Tibial artery (tissue), 4 donors: ENCODE measurements at regions not wholly inside any gene's neighbourhood (a gene's known extent, or its start where the extent isn't known, plus 50 kb on each side); places are given as distances from the start of the nearest gene placed in this dataset.
A peak's percentile ranks its signal among the peaks of the same experiment; 100 is the strongest.
"Not testable (repeated sequence)": the region's sequence is repeated elsewhere in the genome, so short reads cannot be mapped to it uniquely, and the experiment has no call there.

ENCODE experiments used
- DNase-seq, 2 donors: peaks; one replicate each; pipeline ENCODE4 v3.0.0-alpha.2; 2019
- H3K27ac ChIP-seq, 2 donors: fragments of 200-600 bp; sonication (generic) in 1 of 2; 1 replicate in 1 of 2; 2 replicates in 1 of 2; pipeline ENCODE4 v1.5.1; 2018 to 2019; ENCODE audit warnings: mild to moderate bottlenecking in 1 of 2
- H3K27me3 ChIP-seq, 2 donors: fragments of 200-600 bp; sonication (generic) in 1 of 2; one replicate each; pipeline versions ENCODE4 v1.5.1 to v1.6.0; 2016 to 2019
- H3K36me3 ChIP-seq, 3 donors: fragments of 200-600 bp; sonication (generic) in 2 of 3; one replicate each; pipeline ENCODE4 v1.5.1; 2016 to 2019; ENCODE audit warnings: mild to moderate bottlenecking in 2 of 3
- H3K4me1 ChIP-seq, 4 donors: fragments of 200-600 bp; sonication (generic) in 2 of 4; 1 replicate in 3 of 4; 2 replicates in 1 of 4; pipeline ENCODE4 v1.5.1; 2016 to 2019
- H3K4me3 ChIP-seq, 2 donors: fragments of 200-600 bp; sonication (generic) in 1 of 2; 1 replicate in 1 of 2; 2 replicates in 1 of 2; pipeline ENCODE4 v1.5.1; 2018 to 2019; ENCODE audit warnings: mild to moderate bottlenecking in 2 of 2
- H3K9me3 ChIP-seq, 3 donors: fragments of 200-600 bp; sonication (generic) in 1 of 3; one replicate each; pipeline ENCODE4 v1.5.1; 2016 to 2019
- intact Hi-C: fragments of 100-400 bp; cut with DNase I; formaldehyde crosslinking; loops from one replicate; pipeline ENCODE4 v1.15.0; 2023; ENCODE audit warnings: low total_unique reads

- intact Hi-C loops, H3K4me1 ChIP-seq, H3K27ac ChIP-seq, H3K27me3 ChIP-seq, H3K4me3 ChIP-seq, H3K36me3 ChIP-seq, DNase-seq, H3K9me3 ChIP-seq: not testable (repeated sequence)
Observed at GRCh38 chr16:32478406-32478805, 197.6 kb downstream of the TP53TG3 start.

- intact Hi-C loops, H3K4me3 ChIP-seq, H3K9me3 ChIP-seq, H3K36me3 ChIP-seq, H3K4me1 ChIP-seq, DNase-seq, H3K27me3 ChIP-seq, H3K27ac ChIP-seq: not testable (repeated sequence)
Observed at GRCh38 chr16:32477551-32477950, 198.4 kb downstream of the TP53TG3 start.

GRCh38 chr16:32474365-32474764 lies 201.6 kb downstream of the TP53TG3 start:
- H3K4me3 ChIP-seq, H3K27ac ChIP-seq, H3K27me3 ChIP-seq, H3K9me3 ChIP-seq, H3K36me3 ChIP-seq, H3K4me1 ChIP-seq, intact Hi-C loops: not testable (repeated sequence)
- peak in 1 of 2 donors; percentile 41 for DNase-seq

- H3K27ac ChIP-seq, intact Hi-C loops, H3K4me1 ChIP-seq, H3K27me3 ChIP-seq, H3K9me3 ChIP-seq, DNase-seq, H3K4me3 ChIP-seq, H3K36me3 ChIP-seq: not testable (repeated sequence)
Observed at GRCh38 chr16:32461666-32462065, 208.6 kb downstream of the TP53TG3D start.

- intact Hi-C loops, DNase-seq: not testable (repeated sequence)
Observed at GRCh38 chr16:32461001-32461400, 207.9 kb downstream of the TP53TG3D start.

More at GRCh38 chr16:32461001-32461400, 207.9 kb downstream of the TP53TG3D start:
- not testable (repeated sequence) for H3K4me1 ChIP-seq, H3K27me3 ChIP-seq, H3K4me3 ChIP-seq, H3K36me3 ChIP-seq, H3K27ac ChIP-seq, H3K9me3 ChIP-seq
